ENCODE measurements at regions not wholly inside any gene's neighbourhood (a gene's known extent, or its start where the extent isn't known, plus 50 kb on each side); places are given as distances from the start of the nearest gene placed in this dataset.

DNA sequence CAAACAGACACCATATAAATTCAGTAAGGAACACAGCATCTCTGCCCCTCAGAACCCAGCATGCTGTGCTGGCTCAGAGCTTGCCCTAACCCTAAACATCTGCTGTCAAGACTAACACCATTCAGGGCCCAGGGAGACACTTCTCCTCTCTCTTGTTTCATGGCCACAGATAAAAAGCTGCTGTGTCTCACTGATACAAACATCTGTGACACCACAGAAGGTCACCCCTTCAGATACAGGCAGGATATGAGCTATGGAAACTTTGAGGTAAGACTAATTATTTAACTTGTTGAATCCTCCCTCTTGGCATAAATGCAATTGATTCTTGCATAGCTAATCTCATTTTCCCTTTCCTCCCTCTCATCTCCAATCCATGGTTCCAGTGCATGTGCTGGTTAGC is 61.6 kb upstream of the GPR12 start:
- no peak for DNase-seq

DNA sequence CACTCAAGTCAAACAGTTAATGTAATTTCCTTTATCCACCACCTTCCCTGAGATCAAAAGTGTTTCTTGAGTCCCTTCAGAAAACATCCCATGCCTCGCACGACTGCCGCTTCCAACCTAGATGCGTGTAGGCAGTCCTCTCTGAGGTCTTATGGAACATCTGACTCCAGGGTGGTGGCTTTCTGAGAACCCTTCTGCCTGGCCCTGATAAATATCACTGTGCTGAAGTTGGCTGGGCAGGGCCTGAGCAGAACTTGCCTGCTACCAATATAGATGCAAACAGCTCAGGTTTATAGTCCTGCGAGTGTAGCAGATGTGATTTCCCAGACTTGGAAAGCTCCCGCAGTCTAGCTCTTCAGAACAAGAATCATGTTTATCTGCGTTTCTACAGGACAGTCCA is 61.1 kb upstream of the GPR12 start:
- DNase-seq: no peak

GRCh38 chr13:26820871-26821270 is 60.3 kb upstream of the GPR12 start:
- DNase-seq: no peak

DNA sequence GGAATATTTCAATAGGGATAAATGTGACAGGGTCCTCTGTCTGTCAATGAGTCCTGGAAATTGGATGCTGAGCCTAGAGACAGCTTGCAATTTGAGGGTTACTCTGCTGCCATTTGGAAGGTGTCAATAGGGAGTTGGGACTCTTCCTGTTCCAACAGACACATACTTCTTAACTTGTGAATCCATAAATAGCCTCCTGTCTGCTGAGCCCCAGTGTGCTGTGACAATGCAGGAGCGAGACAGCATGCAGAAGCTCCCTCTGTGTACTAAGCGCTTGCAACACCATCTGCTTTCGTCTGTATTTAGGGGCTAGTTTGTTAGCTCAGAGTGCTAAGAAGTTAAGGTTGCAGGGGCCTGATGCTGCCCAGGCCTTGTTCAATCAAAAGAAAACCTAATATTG is 58.5 kb upstream of the GPR12 start:
- DNase-seq: no peak

GRCh38 chr13:26816881-26817280 is 56.3 kb upstream of the GPR12 start:
- DNase-seq: no peak

DNA sequence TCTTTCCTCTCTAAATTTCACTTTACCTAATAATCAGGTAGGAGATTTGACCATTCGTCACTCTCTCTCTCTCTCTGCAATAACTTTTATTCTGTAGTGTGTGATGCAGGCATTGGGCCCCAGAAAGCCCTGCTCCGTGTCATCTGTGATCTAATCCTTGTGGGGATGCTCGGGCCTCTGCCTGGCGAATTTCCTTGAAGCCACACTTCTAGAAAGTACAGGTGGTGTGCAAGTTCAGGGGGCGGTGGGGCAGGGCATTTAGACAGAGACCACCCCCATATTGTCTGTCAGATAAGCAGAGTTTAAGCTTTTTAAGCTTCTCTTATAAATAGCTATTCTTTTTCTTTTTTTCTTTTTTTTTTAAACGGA is 53.4 kb upstream of the GPR12 start:
- no peak for DNase-seq

DNA sequence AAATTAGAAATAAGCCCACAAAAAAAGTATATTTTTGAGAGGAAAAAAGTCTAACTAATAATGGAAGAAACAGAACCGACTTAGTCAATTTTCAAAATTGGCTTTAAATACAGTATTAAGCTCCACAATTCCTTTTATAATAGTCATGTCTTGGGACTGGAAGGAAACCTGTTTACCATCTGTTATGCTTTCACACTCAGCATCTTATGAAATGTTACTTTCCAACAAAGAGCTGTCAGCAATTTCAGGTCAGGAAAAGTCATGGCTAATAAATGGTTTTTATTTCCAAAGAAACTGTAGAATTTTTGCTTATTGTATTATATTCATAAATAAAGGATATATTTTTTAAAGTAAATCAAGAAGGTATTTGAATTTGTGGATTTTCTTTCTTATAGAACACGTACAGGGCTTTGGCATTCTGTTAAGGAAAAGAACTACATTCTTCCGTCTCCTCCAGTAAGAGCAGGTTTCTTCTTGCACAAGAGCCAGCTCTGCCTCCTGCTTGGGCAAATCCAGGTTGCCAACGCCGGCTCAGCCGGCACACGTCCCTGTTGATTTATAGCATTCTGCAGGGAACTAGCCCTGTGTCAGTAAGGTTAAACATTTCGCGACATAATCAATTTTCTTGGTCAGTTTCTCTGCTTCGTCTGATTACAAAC is 52.9 kb upstream of the GPR12 start:
- no peak for DNase-seq

GRCh38 chr13:26811581-26811980 is 51.0 kb upstream of the GPR12 start:
- DNase-seq: no peak

Data from CD4-positive, alpha-beta T cell treated with Interleukin-4 for 4 hours (primary cell).